ENCODE measurements at regions not wholly inside any gene's neighbourhood (a gene's known extent, or its start where the extent isn't known, plus 50 kb on each side); places are given as distances from the start of the nearest gene placed in this dataset.

DNA sequence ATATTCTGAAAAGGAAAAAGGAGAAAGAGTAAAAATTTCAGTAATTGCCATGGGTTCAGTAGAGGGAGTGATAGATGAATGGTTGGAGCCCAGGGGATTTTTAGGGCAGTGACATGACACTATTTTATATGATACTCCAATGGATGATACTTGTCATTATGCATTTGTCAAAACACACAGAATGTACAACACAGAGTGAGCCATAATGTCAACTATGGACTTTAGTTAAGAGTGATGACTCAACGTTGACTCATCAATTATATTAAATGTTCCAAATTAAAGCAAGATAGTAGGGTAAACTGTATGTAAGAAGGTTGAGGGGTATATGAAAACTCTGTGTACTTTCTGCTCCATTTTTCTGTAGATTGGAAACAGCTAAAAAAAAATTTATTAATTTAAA lies 586.4 kb downstream of the TAF11L14 start:
- TF ChIP-seq, protein P1, sequence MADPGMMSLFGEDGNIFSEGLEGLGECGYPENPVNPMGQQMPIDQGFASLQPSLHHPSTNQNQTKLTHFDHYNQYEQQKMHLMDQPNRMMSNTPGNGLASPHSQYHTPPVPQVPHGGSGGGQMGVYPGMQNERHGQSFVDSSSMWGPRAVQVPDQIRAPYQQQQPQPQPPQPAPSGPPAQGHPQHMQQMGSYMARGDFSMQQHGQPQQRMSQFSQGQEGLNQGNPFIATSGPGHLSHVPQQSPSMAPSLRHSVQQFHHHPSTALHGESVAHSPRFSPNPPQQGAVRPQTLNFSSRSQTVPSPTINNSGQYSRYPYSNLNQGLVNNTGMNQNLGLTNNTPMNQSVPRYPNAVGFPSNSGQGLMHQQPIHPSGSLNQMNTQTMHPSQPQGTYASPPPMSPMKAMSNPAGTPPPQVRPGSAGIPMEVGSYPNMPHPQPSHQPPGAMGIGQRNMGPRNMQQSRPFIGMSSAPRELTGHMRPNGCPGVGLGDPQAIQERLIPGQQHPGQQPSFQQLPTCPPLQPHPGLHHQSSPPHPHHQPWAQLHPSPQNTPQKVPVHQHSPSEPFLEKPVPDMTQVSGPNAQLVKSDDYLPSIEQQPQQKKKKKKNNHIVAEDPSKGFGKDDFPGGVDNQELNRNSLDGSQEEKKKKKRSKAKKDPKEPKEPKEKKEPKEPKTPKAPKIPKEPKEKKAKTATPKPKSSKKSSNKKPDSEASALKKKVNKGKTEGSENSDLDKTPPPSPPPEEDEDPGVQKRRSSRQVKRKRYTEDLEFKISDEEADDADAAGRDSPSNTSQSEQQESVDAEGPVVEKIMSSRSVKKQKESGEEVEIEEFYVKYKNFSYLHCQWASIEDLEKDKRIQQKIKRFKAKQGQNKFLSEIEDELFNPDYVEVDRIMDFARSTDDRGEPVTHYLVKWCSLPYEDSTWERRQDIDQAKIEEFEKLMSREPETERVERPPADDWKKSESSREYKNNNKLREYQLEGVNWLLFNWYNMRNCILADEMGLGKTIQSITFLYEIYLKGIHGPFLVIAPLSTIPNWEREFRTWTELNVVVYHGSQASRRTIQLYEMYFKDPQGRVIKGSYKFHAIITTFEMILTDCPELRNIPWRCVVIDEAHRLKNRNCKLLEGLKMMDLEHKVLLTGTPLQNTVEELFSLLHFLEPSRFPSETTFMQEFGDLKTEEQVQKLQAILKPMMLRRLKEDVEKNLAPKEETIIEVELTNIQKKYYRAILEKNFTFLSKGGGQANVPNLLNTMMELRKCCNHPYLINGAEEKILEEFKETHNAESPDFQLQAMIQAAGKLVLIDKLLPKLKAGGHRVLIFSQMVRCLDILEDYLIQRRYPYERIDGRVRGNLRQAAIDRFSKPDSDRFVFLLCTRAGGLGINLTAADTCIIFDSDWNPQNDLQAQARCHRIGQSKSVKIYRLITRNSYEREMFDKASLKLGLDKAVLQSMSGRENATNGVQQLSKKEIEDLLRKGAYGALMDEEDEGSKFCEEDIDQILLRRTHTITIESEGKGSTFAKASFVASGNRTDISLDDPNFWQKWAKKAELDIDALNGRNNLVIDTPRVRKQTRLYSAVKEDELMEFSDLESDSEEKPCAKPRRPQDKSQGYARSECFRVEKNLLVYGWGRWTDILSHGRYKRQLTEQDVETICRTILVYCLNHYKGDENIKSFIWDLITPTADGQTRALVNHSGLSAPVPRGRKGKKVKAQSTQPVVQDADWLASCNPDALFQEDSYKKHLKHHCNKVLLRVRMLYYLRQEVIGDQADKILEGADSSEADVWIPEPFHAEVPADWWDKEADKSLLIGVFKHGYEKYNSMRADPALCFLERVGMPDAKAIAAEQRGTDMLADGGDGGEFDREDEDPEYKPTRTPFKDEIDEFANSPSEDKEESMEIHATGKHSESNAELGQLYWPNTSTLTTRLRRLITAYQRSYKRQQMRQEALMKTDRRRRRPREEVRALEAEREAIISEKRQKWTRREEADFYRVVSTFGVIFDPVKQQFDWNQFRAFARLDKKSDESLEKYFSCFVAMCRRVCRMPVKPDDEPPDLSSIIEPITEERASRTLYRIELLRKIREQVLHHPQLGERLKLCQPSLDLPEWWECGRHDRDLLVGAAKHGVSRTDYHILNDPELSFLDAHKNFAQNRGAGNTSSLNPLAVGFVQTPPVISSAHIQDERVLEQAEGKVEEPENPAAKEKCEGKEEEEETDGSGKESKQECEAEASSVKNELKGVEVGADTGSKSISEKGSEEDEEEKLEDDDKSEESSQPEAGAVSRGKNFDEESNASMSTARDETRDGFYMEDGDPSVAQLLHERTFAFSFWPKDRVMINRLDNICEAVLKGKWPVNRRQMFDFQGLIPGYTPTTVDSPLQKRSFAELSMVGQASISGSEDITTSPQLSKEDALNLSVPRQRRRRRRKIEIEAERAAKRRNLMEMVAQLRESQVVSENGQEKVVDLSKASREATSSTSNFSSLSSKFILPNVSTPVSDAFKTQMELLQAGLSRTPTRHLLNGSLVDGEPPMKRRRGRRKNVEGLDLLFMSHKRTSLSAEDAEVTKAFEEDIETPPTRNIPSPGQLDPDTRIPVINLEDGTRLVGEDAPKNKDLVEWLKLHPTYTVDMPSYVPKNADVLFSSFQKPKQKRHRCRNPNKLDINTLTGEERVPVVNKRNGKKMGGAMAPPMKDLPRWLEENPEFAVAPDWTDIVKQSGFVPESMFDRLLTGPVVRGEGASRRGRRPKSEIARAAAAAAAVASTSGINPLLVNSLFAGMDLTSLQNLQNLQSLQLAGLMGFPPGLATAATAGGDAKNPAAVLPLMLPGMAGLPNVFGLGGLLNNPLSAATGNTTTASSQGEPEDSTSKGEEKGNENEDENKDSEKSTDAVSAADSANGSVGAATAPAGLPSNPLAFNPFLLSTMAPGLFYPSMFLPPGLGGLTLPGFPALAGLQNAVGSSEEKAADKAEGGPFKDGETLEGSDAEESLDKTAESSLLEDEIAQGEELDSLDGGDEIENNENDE (IDR thresholded peaks at IDR 0.05; ENCODE audit: low read depth, low read length), result no peak
- TF ChIP-seq, protein P2, sequence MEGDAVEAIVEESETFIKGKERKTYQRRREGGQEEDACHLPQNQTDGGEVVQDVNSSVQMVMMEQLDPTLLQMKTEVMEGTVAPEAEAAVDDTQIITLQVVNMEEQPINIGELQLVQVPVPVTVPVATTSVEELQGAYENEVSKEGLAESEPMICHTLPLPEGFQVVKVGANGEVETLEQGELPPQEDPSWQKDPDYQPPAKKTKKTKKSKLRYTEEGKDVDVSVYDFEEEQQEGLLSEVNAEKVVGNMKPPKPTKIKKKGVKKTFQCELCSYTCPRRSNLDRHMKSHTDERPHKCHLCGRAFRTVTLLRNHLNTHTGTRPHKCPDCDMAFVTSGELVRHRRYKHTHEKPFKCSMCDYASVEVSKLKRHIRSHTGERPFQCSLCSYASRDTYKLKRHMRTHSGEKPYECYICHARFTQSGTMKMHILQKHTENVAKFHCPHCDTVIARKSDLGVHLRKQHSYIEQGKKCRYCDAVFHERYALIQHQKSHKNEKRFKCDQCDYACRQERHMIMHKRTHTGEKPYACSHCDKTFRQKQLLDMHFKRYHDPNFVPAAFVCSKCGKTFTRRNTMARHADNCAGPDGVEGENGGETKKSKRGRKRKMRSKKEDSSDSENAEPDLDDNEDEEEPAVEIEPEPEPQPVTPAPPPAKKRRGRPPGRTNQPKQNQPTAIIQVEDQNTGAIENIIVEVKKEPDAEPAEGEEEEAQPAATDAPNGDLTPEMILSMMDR (IDR thresholded peaks at IDR 0.05 in 2 of 3, conservative IDR thresholded peaks at IDR 0.05 in 1 of 3; ENCODE audit: insufficient read depth in 2 of 3, low read depth in 1 of 3, low read length in 3 of 3), result no peak
- TF ChIP-seq RBM22 (IDR thresholded peaks at IDR 0.05; ENCODE audit: low read depth, low read length, poor library complexity, severe bottlenecking) (no peak), SMAD1 (IDR thresholded peaks at IDR 0.05; ENCODE audit: low read depth, low read length, partially characterized antibody) (no peak), ZNF384 (IDR thresholded peaks at IDR 0.05; ENCODE audit: low read depth, low read length) (no peak), STAG1 (CRISPR knock-in tag; IDR thresholded peaks at IDR 0.05; ENCODE audit: borderline replicate concordance) (no peak), MYC (IDR thresholded peaks at IDR 0.05; ENCODE audit: low read depth, low read length) (no peak), MYC (CRISPR knock-in tag; IDR thresholded peaks at IDR 0.05; ENCODE audit: borderline replicate concordance, low read depth) (no peak), RFX5 (IDR thresholded peaks at IDR 0.05; ENCODE audit: low read depth, low read length) (no peak), EZH2 (IDR thresholded peaks at IDR 0.05; ENCODE audit: borderline replicate concordance, low read depth, low read length) (no peak), MXI1 (IDR thresholded peaks at IDR 0.05; ENCODE audit: low read depth, low read length) (no peak), NFIC (IDR thresholded peaks at IDR 0.05) (no peak)
- TF ChIP-seq, protein P3, sequence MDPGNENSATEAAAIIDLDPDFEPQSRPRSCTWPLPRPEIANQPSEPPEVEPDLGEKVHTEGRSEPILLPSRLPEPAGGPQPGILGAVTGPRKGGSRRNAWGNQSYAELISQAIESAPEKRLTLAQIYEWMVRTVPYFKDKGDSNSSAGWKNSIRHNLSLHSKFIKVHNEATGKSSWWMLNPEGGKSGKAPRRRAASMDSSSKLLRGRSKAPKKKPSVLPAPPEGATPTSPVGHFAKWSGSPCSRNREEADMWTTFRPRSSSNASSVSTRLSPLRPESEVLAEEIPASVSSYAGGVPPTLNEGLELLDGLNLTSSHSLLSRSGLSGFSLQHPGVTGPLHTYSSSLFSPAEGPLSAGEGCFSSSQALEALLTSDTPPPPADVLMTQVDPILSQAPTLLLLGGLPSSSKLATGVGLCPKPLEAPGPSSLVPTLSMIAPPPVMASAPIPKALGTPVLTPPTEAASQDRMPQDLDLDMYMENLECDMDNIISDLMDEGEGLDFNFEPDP (CRISPR knock-in tag; IDR thresholded peaks at IDR 0.05), result no peak
